NCI-H1417 treated with DMSO at 0.1 percent for 48 hours (cell line): ENCODE measurements at regions not wholly inside any gene's neighbourhood (a gene's known extent, or its start where the extent isn't known, plus 50 kb on each side); places are given as distances from the start of the nearest gene placed in this dataset.
"Not testable (repeated sequence)": the region's sequence is repeated elsewhere in the genome, so short reads cannot be mapped to it uniquely, and the experiment has no call there.

Experiments used
- DNase-seq: peaks from one replicate; lab custom pipeline; 2025; lab: John Stamatoyannopoulos, UW

DNA sequence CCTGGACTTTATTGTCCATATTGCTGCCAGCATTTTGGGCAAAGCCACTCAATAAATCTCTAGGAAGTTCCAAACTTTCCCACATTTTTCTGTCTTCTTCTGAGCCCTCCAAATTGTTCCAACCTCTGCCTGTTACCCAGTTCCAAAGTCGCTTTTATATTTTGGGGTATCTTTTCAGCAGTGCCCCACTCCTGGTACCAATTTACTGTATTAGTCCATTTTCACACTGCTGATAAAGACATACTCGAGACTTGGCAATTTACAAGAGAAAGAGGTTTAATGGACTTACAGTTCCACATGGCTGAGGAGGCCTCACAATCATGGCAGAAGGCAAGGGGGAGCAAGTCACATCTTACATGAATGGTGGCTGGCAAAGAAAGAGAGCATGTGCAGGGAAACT lies 53.4 kb downstream of the AHSP start:
- not testable (repeated sequence) for DNase-seq

GRCh38 chr16:31601737-31602384 lies 74.2 kb downstream of the AHSP start:
- DNase-seq = not testable (repeated sequence)

DNA sequence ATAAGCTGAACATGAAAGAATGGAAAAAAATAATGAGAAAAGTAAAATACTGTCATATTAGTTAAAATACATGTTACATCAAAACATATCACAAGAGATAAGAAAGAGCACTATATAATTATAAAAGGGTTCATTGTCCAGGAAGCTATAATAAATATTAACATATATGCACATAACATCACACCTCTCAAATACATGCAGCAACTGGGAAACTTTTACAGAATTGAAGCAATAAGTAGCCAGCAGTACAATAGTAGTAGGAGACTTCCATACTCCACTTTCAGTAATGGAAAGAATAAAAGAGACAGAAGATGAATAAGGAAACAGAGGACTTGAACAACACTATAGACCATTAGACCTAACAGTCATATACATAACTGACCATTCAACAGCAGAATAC lies 90.4 kb downstream of the AHSP start:
- DNase-seq = no peak

- DNase-seq = no peak
Measured at GRCh38 chr16:31636433-31636832, 108.7 kb downstream of the AHSP start.

- DNase-seq = no peak
Measured at GRCh38 chr16:31641279-31641678, 113.6 kb downstream of the AHSP start.

GRCh38 chr16:31655674-31656073 lies 128.0 kb downstream of the AHSP start:
- not testable (repeated sequence) for DNase-seq

GRCh38 chr16:31664683-31665482 lies 137.2 kb downstream of the AHSP start:
- DNase-seq = no peak

- no peak for DNase-seq
Measured at GRCh38 chr16:31674686-31675085, 147.0 kb downstream of the AHSP start.

DNA sequence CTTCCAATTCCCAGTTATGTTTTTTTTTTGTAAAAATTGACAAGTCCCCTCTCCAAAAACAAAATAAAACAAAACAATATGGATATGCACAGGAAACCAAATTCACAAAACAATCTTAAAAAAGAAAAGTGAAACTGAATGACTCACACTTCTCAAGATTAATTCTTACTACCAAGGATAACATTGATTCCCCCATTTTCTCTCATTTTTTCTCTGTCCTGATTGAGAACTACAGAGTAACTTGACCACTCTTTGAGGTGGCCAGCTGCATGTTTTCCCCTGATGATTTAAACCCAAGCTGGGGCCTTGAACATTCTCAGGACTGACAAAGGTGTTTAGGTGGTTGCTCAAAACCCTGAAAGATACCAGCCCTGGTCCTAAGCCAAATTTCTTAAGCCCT lies 149.0 kb downstream of the AHSP start:
- no peak for DNase-seq

- no peak for DNase-seq
Measured at GRCh38 chr16:31678649-31679325, 151.1 kb downstream of the AHSP start.

DNA sequence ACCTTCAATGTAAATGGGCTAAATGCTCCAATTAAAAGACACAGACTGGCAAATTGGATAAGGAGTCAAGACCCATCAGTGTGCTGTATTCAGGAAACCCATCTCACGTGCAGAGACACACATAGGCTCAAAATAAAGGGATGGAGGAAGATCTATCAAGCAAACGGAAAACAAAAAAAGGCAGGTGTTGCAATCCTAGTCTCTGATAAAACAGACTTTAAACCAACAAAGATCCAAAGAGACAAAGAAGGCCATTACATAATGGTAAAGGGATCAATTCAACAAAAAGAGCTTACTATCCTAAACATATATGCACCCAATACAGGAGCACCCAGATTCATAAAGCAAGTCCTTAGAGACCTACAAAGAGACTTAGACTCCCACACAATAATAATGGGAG lies 161.6 kb downstream of the AHSP start:
- not testable (repeated sequence) for DNase-seq

GRCh38 chr16:31692338-31692737 lies 164.6 kb downstream of the AHSP start:
- DNase-seq = not testable (repeated sequence)

DNA sequence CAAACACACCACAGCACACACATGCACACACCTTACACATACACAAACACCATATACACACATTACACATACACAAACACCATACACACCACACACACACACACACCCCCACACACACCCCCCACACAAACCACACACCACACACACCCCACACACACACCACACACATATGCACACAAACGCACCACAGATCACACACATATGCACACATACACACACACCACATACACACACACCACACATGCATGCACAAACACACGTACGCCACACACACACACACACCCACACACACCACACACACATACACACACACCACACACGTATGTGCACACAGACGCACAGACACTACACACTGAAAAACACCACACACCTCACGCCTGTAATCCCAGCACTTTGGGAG lies 166.0 kb downstream of the AHSP start:
- DNase-seq = no peak

- no peak for DNase-seq
Measured at GRCh38 chr16:31694461-31694860, 166.8 kb downstream of the AHSP start.

DNA sequence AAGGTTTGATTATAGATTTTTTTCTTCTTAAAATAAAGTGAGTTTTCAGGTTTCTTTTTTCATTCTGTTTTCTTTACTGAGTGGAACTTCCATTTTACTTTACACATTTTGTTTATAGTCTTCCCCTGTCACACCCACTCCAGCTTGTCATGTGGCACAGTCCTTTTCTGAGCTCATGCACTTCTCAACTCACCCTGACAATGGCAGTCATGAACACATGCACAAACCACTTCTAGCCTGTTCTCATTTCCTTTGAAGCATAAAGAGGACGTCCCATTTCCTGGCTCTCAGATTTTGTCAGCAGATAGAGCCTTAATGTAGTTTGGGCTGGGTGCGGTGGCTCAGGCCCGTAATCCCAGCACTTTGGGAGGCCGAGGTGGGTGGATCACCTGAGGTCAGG lies 168.0 kb downstream of the AHSP start:
- DNase-seq = no peak

DNA sequence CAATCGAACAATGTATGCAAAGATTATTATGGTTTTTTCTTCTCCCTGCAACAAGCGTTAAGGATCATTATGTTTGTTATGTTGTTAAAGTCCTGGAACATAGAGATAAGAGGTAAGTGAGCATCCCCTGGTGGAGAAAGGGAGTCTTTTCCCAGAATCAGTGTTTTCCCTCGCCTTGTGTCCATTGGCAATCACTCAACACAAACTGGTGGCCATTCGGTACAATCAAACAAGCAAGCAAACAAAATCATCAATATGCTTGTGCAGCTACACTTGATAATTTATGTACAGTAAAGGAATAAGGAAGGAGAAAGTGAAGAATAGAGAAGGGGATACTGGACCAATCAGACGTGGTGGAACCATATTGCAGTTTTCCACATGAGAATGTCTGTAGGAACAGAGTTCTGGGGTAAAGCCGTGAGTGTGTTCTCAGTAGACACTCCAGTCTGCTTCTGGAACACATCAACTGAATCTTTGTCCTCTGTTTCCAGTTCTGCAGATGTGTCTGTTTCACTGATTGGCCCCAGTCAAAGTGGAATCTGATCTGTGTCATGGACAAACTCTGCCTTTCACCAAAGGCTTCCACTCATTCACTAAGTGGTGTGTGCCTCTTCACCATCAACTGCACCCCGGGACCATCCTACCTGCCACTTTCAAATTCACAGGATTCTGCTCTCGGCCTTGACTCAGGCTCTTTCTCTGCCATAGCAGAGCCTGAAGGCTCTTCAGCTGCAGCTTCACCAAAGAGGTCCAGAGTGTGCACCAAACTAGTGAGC lies 169.5 kb downstream of the AHSP start:
- DNase-seq = no peak

DNA sequence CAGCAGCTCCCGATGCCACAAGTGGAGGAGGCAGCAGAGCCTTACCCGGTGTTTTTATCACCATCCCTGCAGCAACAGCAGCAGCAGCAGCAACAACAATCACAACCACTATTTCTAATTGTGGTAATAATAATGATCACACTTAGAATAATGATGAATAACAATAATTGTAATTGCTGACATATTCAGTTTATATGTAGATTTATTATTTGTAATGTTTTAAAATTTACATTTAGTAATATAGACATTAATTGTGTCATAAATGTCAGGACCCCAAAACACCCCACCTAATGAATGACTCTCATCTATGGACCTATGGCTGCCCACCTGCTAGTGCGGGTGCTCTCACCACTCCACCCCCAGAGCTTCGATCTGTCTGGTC lies 170.0 kb downstream of the AHSP start:
- no peak for DNase-seq

- DNase-seq = no peak
Measured at GRCh38 chr16:31698901-31699300, 171.2 kb downstream of the AHSP start.

DNA sequence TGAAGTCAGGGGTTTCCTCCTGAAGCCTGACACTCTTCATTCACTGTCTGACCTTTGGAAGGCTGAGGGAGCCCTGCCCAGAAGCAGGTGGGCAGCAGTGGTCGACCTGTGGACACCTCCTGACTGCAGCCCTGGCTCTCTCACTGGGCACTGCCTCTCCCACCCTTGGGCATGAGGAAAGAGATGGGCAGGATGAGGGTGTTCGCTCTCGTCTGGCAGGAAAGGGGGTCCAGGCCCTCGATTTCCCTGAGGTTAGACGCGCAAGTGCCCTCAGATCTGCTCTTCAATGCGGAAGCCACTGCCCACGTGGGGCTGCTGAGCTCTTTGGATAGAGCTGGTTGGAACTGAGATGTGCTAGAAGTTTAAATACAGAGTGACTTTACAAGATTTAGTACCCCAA lies 171.9 kb downstream of the AHSP start:
- no peak for DNase-seq

- DNase-seq = no peak
Measured at GRCh38 chr16:31700200-31700529, 172.5 kb downstream of the AHSP start.

DNA sequence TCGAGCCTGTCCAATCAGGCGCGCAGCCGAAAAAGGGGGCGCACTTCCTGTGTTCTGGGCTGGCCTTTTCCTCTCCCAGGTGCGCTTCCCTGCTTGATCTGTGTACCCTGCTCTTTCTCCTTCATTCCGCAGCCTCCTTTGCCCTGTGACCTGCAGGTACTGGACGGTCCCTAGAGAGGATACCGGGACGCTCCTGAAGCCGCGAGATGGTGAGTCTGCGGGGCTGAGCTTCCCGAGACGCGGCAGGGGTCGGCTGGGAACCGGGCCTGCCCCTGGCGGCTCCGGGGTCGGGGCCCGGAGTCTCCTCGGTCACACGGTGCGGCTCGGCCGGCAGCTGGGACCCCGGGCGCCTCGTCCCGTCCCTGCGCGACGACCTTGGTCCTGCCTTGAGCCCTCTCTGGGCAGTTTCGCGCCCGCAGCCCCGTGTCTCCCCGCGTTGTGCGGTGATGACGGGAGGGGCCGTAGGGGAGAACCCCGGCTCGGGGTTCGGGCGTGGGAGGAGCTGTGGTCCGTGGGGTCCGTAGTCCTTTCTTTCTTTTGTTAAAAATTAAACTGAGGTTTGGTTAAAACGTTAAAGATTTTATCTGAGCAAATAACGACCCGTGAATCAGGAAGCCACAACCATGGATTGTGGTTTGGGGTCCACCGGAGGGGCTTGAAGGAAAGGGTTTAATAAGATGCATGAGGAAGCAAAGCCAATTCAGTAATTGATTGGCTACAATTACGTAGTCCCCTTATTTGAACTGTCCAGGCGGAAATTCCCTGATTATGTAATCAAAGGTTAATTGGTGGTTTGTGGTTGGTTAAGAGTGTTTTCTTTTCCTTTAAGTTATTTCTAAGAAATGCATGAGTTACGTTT lies 172.8 kb upstream of the ZNF267 start:
- peak; percentile 34 for DNase-seq

- no peak for DNase-seq
Measured at GRCh38 chr16:31701734-31702133, 171.9 kb upstream of the ZNF267 start.
